Activated CD4-positive, alpha-beta T cell treated with anti-CD3 and anti-CD28 coated beads for 48 hours (primary cell): ENCODE measurements at regions not wholly inside any gene's neighbourhood (a gene's known extent, or its start where the extent isn't known, plus 50 kb on each side); places are given as distances from the start of the nearest gene placed in this dataset.
A peak's percentile ranks its signal among the peaks of the same experiment; 100 is the strongest.
"Not testable (repeated sequence)": the region's sequence is repeated elsewhere in the genome, so short reads cannot be mapped to it uniquely, and the experiment has no call there.

Source experiments
- DNase-seq: peaks from one replicate; pipeline ENCODE4 v3.0.0-alpha.2; 2020

DNA sequence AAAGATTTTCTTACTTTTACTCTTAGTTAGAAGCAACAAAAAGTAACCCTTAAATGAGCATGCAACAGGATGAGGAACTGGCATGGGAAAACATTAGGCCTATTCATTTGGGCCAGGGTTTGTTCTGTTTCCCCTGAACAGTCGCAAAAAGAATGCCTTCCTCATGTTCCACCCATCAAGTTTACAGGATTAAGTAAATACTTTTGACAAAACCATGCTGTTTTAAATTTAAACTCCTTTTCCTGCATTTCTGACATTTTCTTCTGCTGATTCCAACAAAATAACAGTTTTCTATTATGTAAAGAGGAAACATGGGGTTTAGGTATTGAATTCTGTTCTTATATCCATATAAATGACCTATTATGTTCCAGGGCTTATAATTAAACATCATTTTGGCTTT, 236.6 kb upstream of the ACTBL2 start:
- DNase-seq = no peak

DNA sequence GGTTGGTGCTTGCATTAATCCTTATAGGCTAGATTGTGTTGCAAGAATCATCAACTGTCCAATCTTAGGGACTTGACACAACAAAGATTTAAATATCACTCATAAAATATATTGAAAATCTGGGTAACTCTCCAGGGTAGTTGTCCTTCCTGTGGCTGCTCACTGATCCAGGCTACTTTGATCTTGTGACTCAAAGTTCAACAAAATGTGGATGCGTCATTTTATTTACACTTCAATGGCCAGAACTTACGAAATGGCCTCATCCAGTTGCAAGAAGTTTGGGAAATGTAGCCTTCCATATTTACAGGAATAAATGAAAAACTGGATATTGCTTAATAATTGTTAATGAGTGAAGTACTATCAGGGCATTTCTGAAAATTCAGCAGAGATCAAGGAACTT, 235.5 kb upstream of the ACTBL2 start:
- no peak for DNase-seq

- no peak for DNase-seq
Measured at GRCh38 chr5:57717555-57717954, 234.9 kb upstream of the ACTBL2 start.

DNA sequence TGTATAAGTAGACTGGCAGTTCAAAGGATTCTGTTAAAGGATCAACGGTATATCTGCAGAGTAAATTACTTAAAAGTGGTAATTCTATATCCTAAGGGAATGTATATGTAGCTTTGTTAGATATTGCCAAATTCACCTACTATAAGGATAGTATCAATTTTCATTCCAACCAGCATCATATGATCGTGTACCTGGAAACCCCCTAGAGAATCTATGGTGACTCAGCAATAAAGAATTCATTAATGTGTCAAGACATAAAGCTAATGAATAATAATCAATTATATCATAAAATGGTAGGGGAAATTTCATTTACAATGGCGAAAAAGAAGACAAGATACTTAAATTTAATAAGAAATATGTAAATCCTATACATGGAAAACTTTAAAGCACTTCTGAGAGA, 234.1 kb upstream of the ACTBL2 start:
- DNase-seq = no peak

DNA sequence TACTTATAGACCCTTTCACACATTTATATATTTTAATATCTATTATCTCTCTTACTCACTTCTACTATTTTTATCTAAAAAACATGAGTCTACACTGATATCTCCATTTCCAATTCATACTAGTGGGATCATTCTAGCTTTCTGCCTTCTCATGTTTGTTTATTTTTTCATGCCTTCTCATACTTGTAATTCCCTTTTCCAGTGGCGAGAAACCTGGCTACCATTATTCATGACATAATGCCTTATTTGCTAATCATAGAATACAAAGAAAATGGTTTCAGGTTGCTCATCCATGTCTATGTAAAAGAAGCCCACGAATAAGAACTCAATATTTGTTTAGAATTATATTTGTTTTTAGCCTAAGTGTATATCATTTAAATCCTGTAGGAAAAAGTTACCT, 232.7 kb upstream of the ACTBL2 start:
- no peak for DNase-seq

GRCh38 chr5:57713535-57713934, 230.9 kb upstream of the ACTBL2 start:
- not testable (repeated sequence) for DNase-seq

GRCh38 chr5:57711946-57712345, 229.3 kb upstream of the ACTBL2 start:
- no peak for DNase-seq

GRCh38 chr5:57711471-57711870, 228.9 kb upstream of the ACTBL2 start:
- DNase-seq = no peak

GRCh38 chr5:57710126-57710525, 227.5 kb upstream of the ACTBL2 start:
- no peak for DNase-seq

GRCh38 chr5:57705769-57706168, 223.2 kb upstream of the ACTBL2 start:
- no peak for DNase-seq

- DNase-seq = no peak
Measured at GRCh38 chr5:57703721-57704120, 221.1 kb upstream of the ACTBL2 start.

GRCh38 chr5:57700484-57700883, 217.9 kb upstream of the ACTBL2 start:
- no peak for DNase-seq

DNA sequence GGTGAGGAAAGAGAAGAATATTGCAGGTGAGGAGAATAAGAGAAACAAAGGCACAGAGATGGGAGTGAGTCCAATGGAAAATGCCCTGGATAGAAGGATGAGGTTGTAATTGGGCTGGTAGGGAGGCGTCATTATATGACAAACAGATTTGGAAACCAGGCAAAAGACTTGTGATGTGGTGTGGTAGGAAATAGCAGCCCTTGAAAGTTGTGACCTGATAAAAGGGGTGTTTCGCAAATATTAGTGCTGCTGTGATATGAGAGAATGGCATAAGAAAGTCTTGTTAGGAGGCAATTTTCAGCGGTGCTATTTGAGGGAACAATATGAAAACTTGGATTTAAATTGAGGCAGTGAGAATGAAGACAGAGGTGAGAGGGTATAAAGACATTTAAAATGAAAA, 217.5 kb upstream of the ACTBL2 start:
- no peak for DNase-seq

GRCh38 chr5:57698802-57699201, 216.2 kb upstream of the ACTBL2 start:
- no peak for DNase-seq

DNA sequence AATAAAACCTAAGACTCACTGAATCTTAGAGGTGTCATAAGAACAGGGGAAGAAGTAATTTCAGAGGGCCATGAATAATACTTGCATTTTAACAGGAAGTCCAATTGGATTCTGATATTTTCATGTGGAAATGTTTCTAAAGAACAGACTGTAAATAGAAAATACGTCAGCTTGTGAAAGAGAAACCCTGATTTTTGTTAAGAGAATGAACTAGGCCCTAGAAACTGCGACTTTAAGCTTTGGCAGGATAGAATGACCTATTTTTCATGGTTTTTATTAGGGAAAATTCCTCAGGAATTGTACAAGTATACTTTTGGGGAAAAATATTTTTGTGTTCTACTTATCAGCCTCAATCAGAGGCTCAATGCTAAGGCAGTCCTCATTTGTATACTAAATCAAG, 215.5 kb upstream of the ACTBL2 start:
- DNase-seq = no peak

- DNase-seq = no peak
Measured at GRCh38 chr5:57696825-57697570, 214.4 kb upstream of the ACTBL2 start.

- no peak for DNase-seq
Measured at GRCh38 chr5:57696389-57696769, 213.8 kb upstream of the ACTBL2 start.

DNA sequence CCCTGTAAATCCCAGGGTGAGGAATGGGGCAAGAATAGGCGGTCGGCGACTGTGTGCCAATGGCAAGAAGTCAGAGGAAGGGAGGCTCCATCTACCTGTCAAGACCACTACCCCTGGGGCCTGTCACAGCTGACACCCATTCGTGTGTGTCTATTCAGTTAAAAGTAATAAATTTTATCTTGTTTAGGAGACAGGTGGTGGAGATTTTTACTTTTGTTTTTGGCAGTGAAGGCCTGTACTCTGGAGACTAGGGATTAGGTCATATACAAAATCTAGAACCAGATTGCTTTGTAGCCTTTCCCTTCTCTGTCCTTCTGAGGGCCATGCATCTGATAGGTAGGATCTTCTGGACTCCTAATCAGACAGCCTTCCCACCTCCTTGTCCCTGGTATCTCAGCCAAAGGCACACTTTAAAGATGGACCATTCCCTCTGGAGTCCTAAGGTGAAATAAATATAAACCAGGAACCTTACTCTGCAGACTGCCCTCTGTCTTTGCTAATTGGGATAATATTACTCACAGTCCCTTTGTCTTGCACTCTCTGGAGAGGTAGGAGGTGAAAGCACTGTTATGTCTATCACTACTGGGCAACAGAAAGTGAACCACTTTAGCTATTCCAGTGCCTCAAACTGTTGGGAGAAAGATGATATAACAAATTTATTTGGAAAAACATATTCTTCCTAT, 213.2 kb upstream of the ACTBL2 start:
- no peak for DNase-seq

DNA sequence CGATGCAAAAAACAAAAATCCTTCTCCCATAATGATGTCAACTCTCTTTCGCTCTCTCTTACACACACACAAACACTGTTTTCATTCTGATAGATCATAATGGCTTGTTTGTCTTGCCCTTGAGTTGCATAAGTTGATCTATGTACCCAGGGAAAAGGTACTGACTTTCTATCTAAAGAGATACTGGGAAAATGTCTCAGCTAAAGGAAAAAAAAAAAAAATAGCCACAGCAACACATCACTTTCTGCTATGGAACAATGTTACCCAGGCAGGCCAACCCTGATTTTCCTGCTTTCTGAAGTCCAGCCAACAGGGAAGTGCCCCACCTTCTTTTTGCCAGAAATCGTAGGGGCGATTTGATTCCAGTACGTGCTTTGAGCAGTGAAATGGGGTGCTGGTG, 212.6 kb upstream of the ACTBL2 start:
- no peak for DNase-seq

DNA sequence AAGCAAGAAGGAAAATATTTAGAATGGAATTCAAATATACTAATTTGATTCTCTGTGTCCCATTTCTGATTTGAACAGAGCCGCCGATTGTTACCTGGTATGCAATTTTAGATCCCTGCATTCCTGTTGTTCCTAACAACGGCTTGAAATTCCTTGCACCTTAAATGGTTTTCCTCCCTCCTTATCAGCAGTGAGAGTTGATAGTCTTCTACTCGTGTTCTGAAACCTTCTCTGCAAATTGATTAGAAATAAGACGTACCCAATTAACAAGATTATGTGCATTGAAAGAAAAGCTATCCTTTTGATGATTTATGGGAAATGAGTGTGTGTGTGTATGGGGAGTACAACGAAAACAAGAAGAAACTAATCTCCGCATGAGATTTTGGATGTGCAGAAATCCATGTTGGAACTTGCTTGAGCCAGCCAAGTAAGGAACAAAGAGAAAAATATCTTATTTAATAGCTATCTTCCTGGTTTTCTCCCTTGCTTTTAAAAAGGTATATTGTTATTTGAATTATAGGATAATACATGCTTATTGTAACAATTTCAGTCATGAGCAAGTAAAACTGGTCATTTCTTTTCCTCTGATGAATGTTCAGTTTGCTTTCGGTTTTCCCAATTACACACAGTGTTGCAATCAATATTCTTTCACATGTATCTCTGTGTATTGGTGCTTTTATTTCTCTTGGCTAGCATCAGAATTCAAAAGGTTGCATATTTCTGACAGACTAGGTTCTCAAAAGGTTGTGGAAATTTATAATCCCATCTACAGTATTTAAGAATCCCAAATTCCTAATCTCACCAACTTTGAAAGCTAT, 211.1 kb upstream of the ACTBL2 start:
- DNase-seq = no peak

- DNase-seq = peak; percentile 32
Measured at GRCh38 chr5:57692582-57693487, 210.2 kb upstream of the ACTBL2 start.

DNA sequence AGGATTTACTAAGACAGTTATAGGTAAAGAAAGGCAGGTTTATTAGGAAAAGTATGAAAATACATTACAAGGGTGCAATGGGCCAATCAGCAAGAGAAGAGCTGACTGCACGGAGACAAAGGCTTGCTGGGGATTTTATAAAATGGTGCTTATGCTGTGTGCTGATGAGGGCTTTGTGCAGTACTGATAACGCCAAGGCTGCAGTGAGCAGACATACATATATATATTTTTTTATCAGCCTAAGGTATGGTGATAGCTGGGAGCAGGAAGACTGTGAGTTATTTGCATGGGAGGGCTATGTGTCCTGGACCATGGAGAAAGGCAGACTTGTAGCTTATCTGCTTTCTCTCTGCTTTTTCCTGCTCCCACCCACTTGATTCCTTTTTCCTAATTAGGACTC, 208.1 kb upstream of the ACTBL2 start:
- no peak for DNase-seq

- no peak for DNase-seq
Measured at GRCh38 chr5:57687596-57687995, 205.0 kb upstream of the ACTBL2 start.
